ENCODE measurements at regions not wholly inside any gene's neighbourhood (a gene's known extent, or its start where the extent isn't known, plus 50 kb on each side); places are given as distances from the start of the nearest gene placed in this dataset.
"Not testable (repeated sequence)": the region's sequence is repeated elsewhere in the genome, so short reads cannot be mapped to it uniquely, and the experiment has no call there.

DNA sequence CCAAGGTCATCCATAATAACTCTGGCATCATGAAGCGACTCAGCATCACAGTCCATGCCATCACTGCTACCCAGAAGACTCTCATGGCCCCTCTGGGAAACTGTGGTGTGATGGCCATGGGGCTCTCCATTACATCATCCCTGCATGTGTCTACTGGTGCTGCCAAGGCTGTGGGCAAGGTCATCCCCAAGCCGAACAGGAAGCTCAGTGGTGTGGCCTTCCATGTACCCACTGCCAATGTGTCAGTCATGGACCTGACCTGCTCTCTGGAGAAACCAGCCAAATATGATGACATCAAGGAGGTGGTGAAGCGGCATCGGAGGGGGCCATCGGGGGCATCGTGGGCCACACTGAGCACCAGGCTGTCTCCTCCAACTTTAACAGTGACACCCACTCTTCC lies 65.1 kb upstream of the ARHGAP29 start:
- no peak for DNase-seq

- DNase-seq = no peak
Observed at GRCh38 chr1:94301186-94301585, 63.8 kb upstream of the ARHGAP29 start.

- DNase-seq = no peak
Observed at GRCh38 chr1:94300731-94301130, 63.3 kb upstream of the ARHGAP29 start.

GRCh38 chr1:94299627-94300553 lies 62.5 kb upstream of the ARHGAP29 start:
- no peak for DNase-seq

DNA sequence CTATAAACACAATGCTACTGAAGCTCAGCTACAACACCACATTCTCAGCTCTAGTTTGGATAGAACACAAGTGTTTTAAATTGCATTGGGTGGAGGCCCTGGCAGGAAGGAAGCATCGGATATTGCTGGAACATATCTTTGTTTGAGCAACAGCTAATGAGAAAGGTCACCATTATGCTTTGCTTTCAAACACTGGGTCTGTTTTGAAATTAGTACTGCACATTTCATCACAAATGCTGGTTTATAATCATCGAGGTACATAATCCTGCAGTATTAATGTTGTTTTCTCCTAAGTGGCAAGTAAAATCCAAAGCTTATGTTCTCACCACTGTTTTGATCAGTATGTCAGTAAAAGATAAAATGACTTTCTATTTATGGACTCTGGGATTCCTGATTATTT lies 61.5 kb upstream of the ARHGAP29 start:
- no peak for DNase-seq

- no peak for DNase-seq
Observed at GRCh38 chr1:94296018-94296417, 58.6 kb upstream of the ARHGAP29 start.

- not testable (repeated sequence) for DNase-seq
Observed at GRCh38 chr1:94292978-94293377, 55.6 kb upstream of the ARHGAP29 start.

DNA sequence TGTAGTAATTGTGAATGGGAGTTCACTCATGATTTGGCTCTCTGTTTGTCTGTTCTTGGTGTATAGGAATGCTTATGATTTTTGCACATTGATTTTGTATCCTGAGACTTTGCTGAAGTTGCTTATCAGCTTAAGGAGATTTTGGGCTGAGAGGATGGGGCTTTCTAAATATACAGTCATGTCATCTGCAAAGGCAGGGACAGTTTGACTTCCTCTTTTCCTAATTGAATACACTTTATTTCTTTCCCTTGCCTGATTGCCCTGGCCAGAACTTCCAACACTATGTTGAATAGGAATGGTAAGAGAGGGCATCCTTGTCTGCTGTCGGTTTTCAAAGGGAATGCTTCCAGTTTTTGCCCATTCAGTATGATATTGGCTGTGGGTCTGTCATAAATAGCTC lies 51.9 kb upstream of the ARHGAP29 start:
- not testable (repeated sequence) for DNase-seq
